ENCODE measurements at regions not wholly inside any gene's neighbourhood (a gene's known extent, or its start where the extent isn't known, plus 50 kb on each side); places are given as distances from the start of the nearest gene placed in this dataset.

DNA sequence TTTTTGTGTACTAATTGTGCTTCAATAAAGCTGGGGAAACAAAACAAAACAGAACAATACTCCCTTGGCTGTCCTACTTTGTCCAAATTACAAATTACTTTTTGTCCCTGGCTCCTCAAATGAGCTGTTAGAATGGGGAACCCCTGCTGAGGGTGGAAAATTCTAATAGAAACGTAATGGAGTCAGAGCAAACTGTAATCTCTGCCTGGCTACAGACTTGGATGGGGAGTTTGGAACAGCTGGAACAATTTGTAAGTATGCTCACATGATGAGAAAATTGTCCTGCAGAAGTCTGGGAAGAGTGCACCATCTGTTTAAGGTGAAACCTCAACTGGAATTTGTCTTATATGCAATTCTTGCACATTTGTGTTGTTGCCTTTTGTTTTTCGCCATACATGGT, 364.4 kb upstream of the CLNK start:
- no peaks in the 10 kb centered on the region for H3K9me3 ChIP-seq
- no peaks in the 10 kb centered on the region for H3K36me3 ChIP-seq (ENCODE audit: control insufficient read depth, insufficient read depth, low read length)
- no peaks in the 10 kb centered on the region for H3K4me1 ChIP-seq
- no peaks in the 10 kb centered on the region for H3K27me3 ChIP-seq (replicated peaks; ENCODE audit: control insufficient read depth, insufficient read depth, low read length)
- no peak overlapping the region for H3K4me3 Mint-ChIP-seq (ENCODE audit: unreplicated experiment)
- no TSS peak for BruUV-seq (replicated peaks)
- TF ChIP-seq CTCF (IDR thresholded peaks at IDR 0.05; ENCODE audit: insufficient read depth in 1 of 2, low read depth in 1 of 2, low read length in 1 of 2, severe bottlenecking in 1 of 2, unreplicated experiment in 1 of 2): no peak
- H3K27me3 Mint-ChIP-seq (ENCODE audit: insufficient read depth, unreplicated experiment): no peaks in the 10 kb centered on the region
- intact Hi-C loops (cut with micrococcal nuclease; ENCODE audit: unreplicated experiment): no loop called here
- peaks cover 26% of the 10 kb centered on the region for H3K9me3 Mint-ChIP-seq (ENCODE audit: unreplicated experiment)
- H3K4me1 Mint-ChIP-seq (ENCODE audit: low read depth, unreplicated experiment): no peaks in the 10 kb centered on the region
- no peak overlapping the region for H3K4me3 ChIP-seq (ENCODE audit: low read depth, low read length)
- POLR2A ChIA-PET: no interaction called here
- no peak overlapping the region for H3K27ac Mint-ChIP-seq (ENCODE audit: unreplicated experiment)
- DNase-seq: no peak
- no peaks in the 10 kb centered on the region for H3K36me3 Mint-ChIP-seq (ENCODE audit: insufficient read depth, unreplicated experiment)
- CTCF ChIA-PET: no interaction called here

DNA sequence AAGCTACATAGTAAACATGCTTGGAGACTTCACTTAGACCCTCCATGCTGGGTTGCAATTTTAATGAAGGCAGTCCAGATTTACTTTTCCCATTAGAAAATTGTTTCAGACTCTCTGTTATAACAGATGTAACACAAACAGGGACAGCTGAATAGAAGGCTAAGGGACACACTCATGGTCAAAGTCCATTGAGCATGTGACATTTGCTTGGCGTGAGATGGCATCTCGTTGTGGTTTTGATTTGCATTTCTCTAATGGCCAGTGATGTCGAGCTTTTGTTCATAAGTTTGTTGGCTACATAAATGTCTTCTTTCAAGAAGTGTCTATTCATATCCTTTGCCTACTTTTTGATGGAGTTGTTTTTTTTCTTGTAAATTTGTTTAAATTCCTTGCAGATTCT, 358.2 kb upstream of the CLNK start:
- Mint-ChIP-seq H3K4me1 (ENCODE audit: low read depth, unreplicated experiment) (no peaks in the 10 kb centered on the region), H3K36me3 (ENCODE audit: insufficient read depth, unreplicated experiment) (no peaks in the 10 kb centered on the region), H3K4me3 (ENCODE audit: unreplicated experiment) (no peak overlapping the region), H3K27ac (ENCODE audit: unreplicated experiment) (no peak overlapping the region), H3K9me3 (ENCODE audit: unreplicated experiment) (peaks cover 32% of the 10 kb centered on the region), H3K27me3 (ENCODE audit: insufficient read depth, unreplicated experiment) (no peaks in the 10 kb centered on the region)
- H3K36me3 ChIP-seq (ENCODE audit: control insufficient read depth, insufficient read depth, low read length): no peaks in the 10 kb centered on the region
- H3K4me3 ChIP-seq (ENCODE audit: low read depth, low read length): no peak overlapping the region
- POLR2A ChIA-PET: no interaction called here
- CTCF ChIA-PET: no interaction called here
- H3K4me1 ChIP-seq: no peaks in the 10 kb centered on the region
- H3K27me3 ChIP-seq (replicated peaks; ENCODE audit: control insufficient read depth, insufficient read depth, low read length): no peaks in the 10 kb centered on the region
- intact Hi-C loops (cut with micrococcal nuclease; ENCODE audit: unreplicated experiment): no loop called here
- DNase-seq: no peak
- no TSS peak for BruUV-seq (replicated peaks)
- H3K9me3 ChIP-seq: no peaks in the 10 kb centered on the region
- no peak for TF ChIP-seq CTCF (IDR thresholded peaks at IDR 0.05; ENCODE audit: insufficient read depth in 1 of 2, low read depth in 1 of 2, low read length in 1 of 2, severe bottlenecking in 1 of 2, unreplicated experiment in 1 of 2)

DNA sequence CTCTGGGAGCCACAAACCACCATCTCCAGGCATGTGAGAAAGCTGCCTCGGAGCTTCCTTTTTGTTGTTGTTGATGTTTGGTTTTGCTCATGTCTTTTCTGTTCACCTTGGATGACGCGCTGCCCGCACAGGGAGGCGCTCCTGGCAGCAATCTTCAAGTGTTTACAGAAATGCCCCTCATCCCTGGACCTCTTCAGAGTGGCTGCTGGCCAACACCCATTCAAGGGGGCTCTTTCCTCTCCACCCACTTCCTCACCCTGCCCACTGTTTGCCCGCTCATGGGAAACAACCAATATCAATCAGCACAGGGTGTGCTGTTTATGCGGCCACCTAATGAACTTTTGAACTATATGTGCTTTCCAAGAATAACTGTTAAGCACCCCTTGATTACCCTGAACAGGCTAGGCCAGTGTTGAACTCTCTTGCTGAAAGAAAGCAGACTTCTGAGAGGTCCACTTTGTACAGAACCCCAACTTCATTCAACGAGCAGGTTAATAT, 355.1 kb upstream of the CLNK start:
- CTCF ChIA-PET: no interaction called here
- H3K4me3 Mint-ChIP-seq (ENCODE audit: unreplicated experiment): no peak overlapping the region
- no peak overlapping the region for H3K27ac Mint-ChIP-seq (ENCODE audit: unreplicated experiment)
- TF ChIP-seq CTCF (IDR thresholded peaks at IDR 0.05; ENCODE audit: insufficient read depth in 1 of 2, low read depth in 1 of 2, low read length in 1 of 2, severe bottlenecking in 1 of 2, unreplicated experiment in 1 of 2): no peak
- no peak overlapping the region for H3K4me3 ChIP-seq (ENCODE audit: low read depth, low read length)
- H3K9me3 ChIP-seq: no peaks in the 10 kb centered on the region
- peaks cover 6% of the 10 kb centered on the region for H3K9me3 Mint-ChIP-seq (ENCODE audit: unreplicated experiment)
- H3K36me3 Mint-ChIP-seq (ENCODE audit: insufficient read depth, unreplicated experiment): no peaks in the 10 kb centered on the region
- POLR2A ChIA-PET: no interaction called here
- no peaks in the 10 kb centered on the region for H3K27me3 ChIP-seq (replicated peaks; ENCODE audit: control insufficient read depth, insufficient read depth, low read length)
- H3K4me1 ChIP-seq: no peaks in the 10 kb centered on the region
- intact Hi-C loops (cut with micrococcal nuclease; ENCODE audit: unreplicated experiment): no loop called here
- BruUV-seq (replicated peaks): no TSS peak
- H3K36me3 ChIP-seq (ENCODE audit: control insufficient read depth, insufficient read depth, low read length): no peaks in the 10 kb centered on the region
- DNase-seq: no peak
- no peaks in the 10 kb centered on the region for H3K4me1 Mint-ChIP-seq (ENCODE audit: low read depth, unreplicated experiment)
- no peaks in the 10 kb centered on the region for H3K27me3 Mint-ChIP-seq (ENCODE audit: insufficient read depth, unreplicated experiment)
